ENCODE measurements at regions not wholly inside any gene's neighbourhood (a gene's known extent, or its start where the extent isn't known, plus 50 kb on each side); places are given as distances from the start of the nearest gene placed in this dataset.

GRCh38 chr3:24614359-24614758 lies 119.7 kb upstream of the THRB start:
- 96% methylated on average over 1 of the region's 1 CpG for WGBS
- no peak for TF ChIP-seq POLR2AphosphoS5 (IDR thresholded peaks at IDR 0.05)
- TF ChIP-seq POLR2A (IDR thresholded peaks at IDR 0.05; ENCODE audit: low read depth) = no peak
- TF ChIP-seq CTCF (IDR thresholded peaks at IDR 0.05) = no peak
- TF ChIP-seq EP300 (IDR thresholded peaks at IDR 0.05) = no peak
- Histone ChIP-seq H3K27ac (replicated peaks in 1 of 4) (no peak overlapping the region), H3K27me3 (no peaks in the 10 kb centered on the region), H3K4me1 (no peaks in the 10 kb centered on the region), H3K4me3 (no peak overlapping the region), H3K9me3 (no peaks in the 10 kb centered on the region), H3K36me3 (no peaks in the 10 kb centered on the region)
- intact Hi-C loops (cut with DNase I) = no loop called here
- no peak for DNase-seq (ENCODE audit: extremely low spot score)

DNA sequence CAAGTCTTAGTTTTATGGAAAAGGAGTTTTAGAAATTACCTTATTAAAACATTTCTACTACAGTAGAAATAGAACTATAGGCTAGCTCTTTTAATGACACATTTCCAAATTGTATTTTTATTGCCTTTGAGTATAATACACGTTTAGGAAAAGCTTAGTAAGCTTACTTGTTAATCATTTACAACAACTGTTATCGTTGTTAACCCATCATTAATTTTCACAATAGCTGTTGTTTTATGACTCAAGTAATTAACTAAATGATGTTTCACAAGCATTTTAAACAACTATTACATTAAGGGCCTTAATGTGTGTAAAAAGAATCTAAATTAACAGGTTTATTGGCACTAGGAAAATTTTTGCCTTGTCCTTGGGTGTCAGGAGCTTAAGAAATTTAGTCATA lies 120.5 kb upstream of the THRB start:
- Histone ChIP-seq H3K36me3 (no peaks in the 10 kb centered on the region), H3K27me3 (no peaks in the 10 kb centered on the region), H3K27ac (replicated peaks in 1 of 4) (no peak overlapping the region), H3K4me3 (no peak overlapping the region), H3K4me1 (no peaks in the 10 kb centered on the region), H3K9me3 (no peaks in the 10 kb centered on the region)
- no peak for DNase-seq (ENCODE audit: extremely low spot score)
- TF ChIP-seq CTCF (IDR thresholded peaks at IDR 0.05) (no peak), POLR2AphosphoS5 (IDR thresholded peaks at IDR 0.05) (no peak), EP300 (IDR thresholded peaks at IDR 0.05) (no peak), POLR2A (IDR thresholded peaks at IDR 0.05; ENCODE audit: low read depth) (no peak)
- intact Hi-C loops (cut with DNase I) = no loop called here
- 82% methylated on average over 2 of the region's 2 CpGs for WGBS

GRCh38 chr3:24616110-24616829 lies 121.6 kb upstream of the THRB start:
- no peak overlapping the region for H3K27ac ChIP-seq (replicated peaks in 1 of 4)
- 92% methylated on average over 1 of the region's 1 CpG for WGBS
- TF ChIP-seq EP300 (IDR thresholded peaks at IDR 0.05) = no peak
- TF ChIP-seq POLR2AphosphoS5 (IDR thresholded peaks at IDR 0.05) = no peak
- no peak for TF ChIP-seq POLR2A (IDR thresholded peaks at IDR 0.05; ENCODE audit: low read depth)
- TF ChIP-seq CTCF (IDR thresholded peaks at IDR 0.05) = no peak
- no peak for DNase-seq (ENCODE audit: extremely low spot score)
- no peak overlapping the region for H3K4me3 ChIP-seq
- intact Hi-C loops (cut with DNase I) = no loop called here
- H3K4me1 ChIP-seq = no peaks in the 10 kb centered on the region
- no peaks in the 10 kb centered on the region for H3K27me3 ChIP-seq
- no peaks in the 10 kb centered on the region for H3K9me3 ChIP-seq
- no peaks in the 10 kb centered on the region for H3K36me3 ChIP-seq

GRCh38 chr3:24622138-24622537 lies 127.5 kb upstream of the THRB start:
- Histone ChIP-seq H3K4me3 (no peak overlapping the region), H3K9me3 (no peaks in the 10 kb centered on the region), H3K36me3 (no peaks in the 10 kb centered on the region), H3K4me1 (no peaks in the 10 kb centered on the region), H3K27me3 (no peaks in the 10 kb centered on the region), H3K27ac (replicated peaks in 1 of 4) (no peak overlapping the region)
- no peak for DNase-seq (ENCODE audit: extremely low spot score)
- TF ChIP-seq EP300 (IDR thresholded peaks at IDR 0.05) (no peak), CTCF (IDR thresholded peaks at IDR 0.05) (no peak), POLR2A (IDR thresholded peaks at IDR 0.05; ENCODE audit: low read depth) (no peak), POLR2AphosphoS5 (IDR thresholded peaks at IDR 0.05) (no peak)
- 94% methylated on average over 1 of the region's 1 CpG for WGBS
- intact Hi-C loops (cut with DNase I) = no loop called here

DNA sequence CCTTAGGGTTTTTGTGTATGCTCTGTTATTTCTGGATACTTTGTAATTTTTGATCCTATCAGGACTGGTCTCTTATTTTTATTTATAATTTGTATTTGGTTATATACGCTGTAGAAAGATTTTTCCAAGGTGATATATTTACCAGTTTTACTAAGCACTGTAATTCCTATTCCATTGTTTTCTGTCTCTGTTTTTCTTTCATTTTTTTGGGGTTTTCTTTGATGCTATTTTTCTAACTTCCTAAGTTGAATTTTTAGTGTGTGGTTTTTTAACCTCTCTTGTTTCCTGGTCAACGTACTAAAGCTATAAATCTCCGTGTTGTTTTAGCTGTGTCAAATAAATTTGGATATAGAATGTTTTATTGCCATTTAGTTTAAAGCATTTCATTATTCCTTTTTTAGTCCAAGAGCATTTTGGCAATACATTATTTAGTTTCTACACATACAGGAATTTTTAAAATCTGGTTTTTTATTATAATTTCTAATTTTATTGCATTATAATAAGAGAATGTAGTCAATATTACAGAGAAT lies 128.1 kb upstream of the THRB start:
- no peak overlapping the region for H3K4me3 ChIP-seq
- H3K27me3 ChIP-seq = no peaks in the 10 kb centered on the region
- intact Hi-C loops (cut with DNase I) = no loop called here
- DNase-seq (ENCODE audit: extremely low spot score) = no peak
- no peaks in the 10 kb centered on the region for H3K9me3 ChIP-seq
- no peak for TF ChIP-seq POLR2AphosphoS5 (IDR thresholded peaks at IDR 0.05)
- TF ChIP-seq POLR2A (IDR thresholded peaks at IDR 0.05; ENCODE audit: low read depth) = no peak
- no peaks in the 10 kb centered on the region for H3K4me1 ChIP-seq
- no peak overlapping the region for H3K27ac ChIP-seq (replicated peaks in 1 of 4)
- WGBS = 80% methylated on average over 3 of the region's 3 CpGs
- H3K36me3 ChIP-seq = no peaks in the 10 kb centered on the region

Measured in esophagus muscularis mucosa (tissue), 4 donors.